ENCODE measurements at regions not wholly inside any gene's neighbourhood (a gene's known extent, or its start where the extent isn't known, plus 50 kb on each side); places are given as distances from the start of the nearest gene placed in this dataset.

- no peak for TF ChIP-seq ATF2 (IDR thresholded peaks at IDR 0.05; ENCODE audit: low read length)
Observed at GRCh38 chr5:164975986-164976385, 1470.6 kb downstream of the MAT2B start (continued).

- H3K79me2 ChIP-seq (ENCODE audit: control insufficient read depth, insufficient read depth, low read length), result no peaks in the 10 kb centered on the region
- no peaks in the 10 kb centered on the region for H3K9me3 ChIP-seq (replicated peaks; ENCODE audit: control insufficient read depth, insufficient read depth, low read length)
- DNase-seq (ENCODE audit: low read depth, low spot score) (no peak), ATAC-seq (no peak), FAIRE-seq (no peak)
- intact Hi-C loops (cut with micrococcal nuclease; ENCODE audit: unreplicated experiment) (no loop called here), in situ Hi-C loops (cut with MboI) (no loop called here)
- ChIA-PET POLR2A (no interaction called here), SMC1A (ENCODE audit: uncharacterized antibody, unreplicated experiment) (interaction anchor here (0.6 kb wide), 1 partner anchor 21 kb away, joined by 3 read pairs; no protein-coding TSS in a partner anchor), RAD21 (ENCODE audit: unreplicated experiment) (no interaction called here), CTCF (no interaction called here)
- H3K9ac ChIP-seq (ENCODE audit: control insufficient read depth, insufficient read depth, low read length), result no peak overlapping the region
- H3K36me3 ChIP-seq (ENCODE audit: control insufficient read depth in 2 of 2, insufficient read depth in 2 of 2, low read length in 1 of 2), result no peaks in the 10 kb centered on the region
- H3K4me2 ChIP-seq (ENCODE audit: control insufficient read depth, insufficient read depth), result no peak overlapping the region
- TF ChIP-seq CBFB (IDR thresholded peaks at IDR 0.05; ENCODE audit: low read depth) (no peak), MXI1 (IDR thresholded peaks at IDR 0.05; ENCODE audit: low read depth, low read length) (no peak), BRCA1 (IDR thresholded peaks at IDR 0.05; ENCODE audit: low read depth, low read length) (no peak), WRNIP1 (IDR thresholded peaks at IDR 0.05; ENCODE audit: borderline replicate concordance, low read depth, low read length) (no peak), BHLHE40 (IDR thresholded peaks at IDR 0.05; ENCODE audit: borderline replicate concordance in 1 of 2, low read depth in 2 of 2, low read length in 1 of 2) (no peak), BCL11A (IDR thresholded peaks at IDR 0.05; ENCODE audit: low read depth, low read length) (no peak)
- no peak overlapping the region for H2AFZ ChIP-seq (ENCODE audit: control insufficient read depth, low read depth, low read length)
- H3K4me3 ChIP-seq, result no peak overlapping the region
- no peaks in the 10 kb centered on the region for H3K4me1 ChIP-seq (ENCODE audit: control insufficient read depth, insufficient read depth, low read length)
- H4K20me1 ChIP-seq (ENCODE audit: control insufficient read depth, insufficient read depth), result no peaks in the 10 kb centered on the region
- BruUV-seq (replicated peaks), result no TSS peak
- no peaks in the 10 kb centered on the region for H3K27me3 ChIP-seq (replicated peaks in 1 of 2; ENCODE audit: control insufficient read depth in 2 of 2, insufficient read depth in 2 of 2, low read length in 1 of 2)
- WGBS (ENCODE audit: insufficient coverage, insufficient replicate concordance, low lambda C conversion rate, missing lambda C conversion rate), result 13% methylated on average over 2 of the region's 2 CpGs
- H3K27ac ChIP-seq (ENCODE audit: control insufficient read depth, insufficient read depth), result no peak overlapping the region
Observed at GRCh38 chr5:164980480-164980879, 1475.1 kb downstream of the MAT2B start.

Measured in GM12878 (cell line).